Stimulated activated naive B cell treated with anti-CD40 and anti-IgM and Interleukin-4, amounts not matched to agents 10 μg/mL and 1 μg/mL and 100 μg/mL, for 72 hours (primary cell): ENCODE measurements at regions not wholly inside any gene's neighbourhood (a gene's known extent, or its start where the extent isn't known, plus 50 kb on each side); places are given as distances from the start of the nearest gene placed in this dataset.
A peak's percentile ranks its signal among the peaks of the same experiment; 100 is the strongest.

Source experiments
- ATAC-seq, 2 donors: fragments of 150-1000 bp; cut with Tn5 transposase; replicated peaks; 2 replicates each; pipeline ENCODE4 v1.10.0; 2021; ENCODE audit warnings: moderate library complexity in 1 of 2
- DNase-seq: peaks from one replicate; pipeline ENCODE4 v3.0.0; 2021
- H3K27ac Mint-ChIP-seq: one replicate; pipeline ENCODE4 v1.8.0; 2022; ENCODE audit warnings: mild to moderate bottlenecking, mixed read lengths
- H3K27me3 Mint-ChIP-seq, 2 donors: one replicate each; pipeline ENCODE4 v1.8.0; 2022; ENCODE audit warnings: mixed read lengths in 2 of 2
- H3K36me3 Mint-ChIP-seq, 2 donors: one replicate each; pipeline ENCODE4 v1.8.0; 2022; ENCODE audit warnings: mixed read lengths in 2 of 2, mild to moderate bottlenecking in 1 of 2
- H3K4me1 Mint-ChIP-seq, 2 donors: one replicate each; pipeline ENCODE4 v1.8.0; 2022; ENCODE audit warnings: mixed read lengths in 2 of 2, mild to moderate bottlenecking in 1 of 2
- H3K4me3 Mint-ChIP-seq, 2 donors: one replicate each; pipeline ENCODE4 v1.8.0; 2022; ENCODE audit warnings: mild to moderate bottlenecking in 2 of 2, mixed read lengths in 2 of 2, moderate library complexity in 1 of 2
- H3K9me3 Mint-ChIP-seq, 2 donors: one replicate each; pipeline ENCODE4 v1.8.0; 2022; ENCODE audit warnings: mixed read lengths in 2 of 2, mild to moderate bottlenecking in 1 of 2

GRCh38 chr10:33573606-33574005 is 239.1 kb upstream of the NRP1 start:
- ATAC-seq: no peak
- DNase-seq: no peak
- Mint-ChIP-seq H3K36me3 (no peaks in the 10 kb centered on the region), H3K9me3 (peaks cover 0 to 4% of the 10 kb centered on the region in 2 donors), H3K4me1 (no peaks in the 10 kb centered on the region), H3K27ac (no peak overlapping the region), H3K27me3 (no peaks in the 10 kb centered on the region), H3K4me3 (no peak overlapping the region)

GRCh38 chr10:33571616-33572015 is 237.1 kb upstream of the NRP1 start:
- Mint-ChIP-seq H3K27me3 (no peaks in the 10 kb centered on the region), H3K4me3 (no peak overlapping the region), H3K36me3 (no peaks in the 10 kb centered on the region), H3K4me1 (no peaks in the 10 kb centered on the region), H3K9me3 (peaks cover 0 to 2% of the 10 kb centered on the region in 2 donors), H3K27ac (no peak overlapping the region)
- ATAC-seq (no peak), DNase-seq (no peak)

- Mint-ChIP-seq H3K4me1 (no peaks in the 10 kb centered on the region), H3K27ac (no peak overlapping the region), H3K27me3 (no peaks in the 10 kb centered on the region), H3K9me3 (no peaks in the 10 kb centered on the region), H3K4me3 (no peak overlapping the region), H3K36me3 (no peaks in the 10 kb centered on the region)
- ATAC-seq (no peak), DNase-seq (no peak)
Measured at GRCh38 chr10:33570495-33570894, 236.0 kb upstream of the NRP1 start.

- Mint-ChIP-seq H3K4me3 (no peak overlapping the region), H3K9me3 (no peaks in the 10 kb centered on the region), H3K36me3 (no peaks in the 10 kb centered on the region), H3K27me3 (no peaks in the 10 kb centered on the region), H3K27ac (no peak overlapping the region), H3K4me1 (no peaks in the 10 kb centered on the region)
- DNase-seq (no peak), ATAC-seq (no peak)
Measured at GRCh38 chr10:33569702-33570101, 235.2 kb upstream of the NRP1 start.

GRCh38 chr10:33566426-33566825 is 232.0 kb upstream of the NRP1 start:
- no peaks in the 10 kb centered on the region for H3K36me3 Mint-ChIP-seq
- no peaks in the 10 kb centered on the region for H3K4me1 Mint-ChIP-seq
- no peak for ATAC-seq
- peaks cover 1 to 2% of the 10 kb centered on the region in 2 donors for H3K9me3 Mint-ChIP-seq
- no peak overlapping the region for H3K4me3 Mint-ChIP-seq
- no peak overlapping the region for H3K27ac Mint-ChIP-seq
- no peak for DNase-seq
- peaks cover 0 to 2% of the 10 kb centered on the region in 2 donors for H3K27me3 Mint-ChIP-seq

GRCh38 chr10:33566001-33566400 is 231.5 kb upstream of the NRP1 start:
- Mint-ChIP-seq H3K27me3 (peaks cover 0 to 5% of the 10 kb centered on the region in 2 donors), H3K4me1 (no peaks in the 10 kb centered on the region), H3K4me3 (no peak overlapping the region), H3K9me3 (peaks cover 3 to 4% of the 10 kb centered on the region in 2 donors), H3K36me3 (no peaks in the 10 kb centered on the region), H3K27ac (no peak overlapping the region)
- DNase-seq (no peak), ATAC-seq (no peak)

GRCh38 chr10:33565231-33565630 is 230.8 kb upstream of the NRP1 start:
- DNase-seq: no peak
- Mint-ChIP-seq H3K27me3 (peaks cover 0 to 5% of the 10 kb centered on the region in 2 donors), H3K36me3 (no peaks in the 10 kb centered on the region), H3K4me3 (no peak overlapping the region), H3K9me3 (peaks cover 4 to 5% of the 10 kb centered on the region in 2 donors), H3K27ac (no peak overlapping the region), H3K4me1 (no peaks in the 10 kb centered on the region)
- ATAC-seq: no peak

- Mint-ChIP-seq H3K27me3 (peaks cover 0 to 5% of the 10 kb centered on the region in 2 donors), H3K9me3 (peaks cover 4 to 11% of the 10 kb centered on the region in 2 donors), H3K4me3 (no peak overlapping the region), H3K36me3 (no peaks in the 10 kb centered on the region), H3K4me1 (no peaks in the 10 kb centered on the region), H3K27ac (no peak overlapping the region)
- DNase-seq (no peak), ATAC-seq (no peak)
Measured at GRCh38 chr10:33559105-33559504, 224.6 kb upstream of the NRP1 start.

GRCh38 chr10:33557313-33557712 is 222.8 kb upstream of the NRP1 start:
- Mint-ChIP-seq H3K4me3 (no peak overlapping the region), H3K9me3 (peaks cover 4 to 12% of the 10 kb centered on the region in 2 donors), H3K27me3 (peaks cover 0 to 5% of the 10 kb centered on the region in 2 donors), H3K27ac (no peak overlapping the region), H3K4me1 (no peaks in the 10 kb centered on the region), H3K36me3 (no peaks in the 10 kb centered on the region)
- ATAC-seq (peak in 1 of 2 donors; percentile 50), DNase-seq (no peak)

GRCh38 chr10:33556620-33557019 is 222.2 kb upstream of the NRP1 start:
- Mint-ChIP-seq H3K9me3 (peaks cover 4 to 12% of the 10 kb centered on the region in 2 donors), H3K36me3 (no peaks in the 10 kb centered on the region), H3K27ac (no peak overlapping the region), H3K4me3 (no peak overlapping the region), H3K4me1 (no peaks in the 10 kb centered on the region), H3K27me3 (peaks cover 0 to 5% of the 10 kb centered on the region in 2 donors)
- ATAC-seq (no peak), DNase-seq (no peak)

- Mint-ChIP-seq H3K36me3 (no peaks in the 10 kb centered on the region), H3K4me3 (no peak overlapping the region), H3K27me3 (peaks cover 0 to under 1% of the 10 kb centered on the region in 2 donors), H3K27ac (no peak overlapping the region), H3K4me1 (no peaks in the 10 kb centered on the region), H3K9me3 (peaks cover 0 to 9% of the 10 kb centered on the region in 2 donors)
- DNase-seq (no peak), ATAC-seq (no peak)
Measured at GRCh38 chr10:33556103-33556502, 221.6 kb upstream of the NRP1 start.

GRCh38 chr10:33553748-33554571 is 219.5 kb upstream of the NRP1 start:
- peaks cover 0 to 5% of the 10 kb centered on the region in 2 donors for H3K9me3 Mint-ChIP-seq
- no peak overlapping the region for H3K4me3 Mint-ChIP-seq
- DNase-seq: no peak
- no peaks in the 10 kb centered on the region for H3K4me1 Mint-ChIP-seq
- peaks cover 0 to 4% of the 10 kb centered on the region in 2 donors for H3K27me3 Mint-ChIP-seq
- no peak for ATAC-seq
- H3K27ac Mint-ChIP-seq: no peak overlapping the region
- no peaks in the 10 kb centered on the region for H3K36me3 Mint-ChIP-seq

GRCh38 chr10:33552290-33552689 is 217.8 kb upstream of the NRP1 start:
- Mint-ChIP-seq H3K4me1 (no peaks in the 10 kb centered on the region), H3K9me3 (peaks cover 0 to 3% of the 10 kb centered on the region in 2 donors), H3K36me3 (no peaks in the 10 kb centered on the region), H3K4me3 (no peak overlapping the region), H3K27ac (no peak overlapping the region), H3K27me3 (peaks cover 0 to 4% of the 10 kb centered on the region in 2 donors)
- no peak for ATAC-seq
- no peak for DNase-seq

- Mint-ChIP-seq H3K27ac (no peak overlapping the region), H3K27me3 (peaks cover 0 to 4% of the 10 kb centered on the region in 2 donors), H3K4me1 (no peaks in the 10 kb centered on the region), H3K9me3 (peaks cover 0 to 3% of the 10 kb centered on the region in 2 donors), H3K4me3 (no peak overlapping the region), H3K36me3 (no peaks in the 10 kb centered on the region)
- ATAC-seq (no peak), DNase-seq (no peak)
Measured at GRCh38 chr10:33550811-33551210, 216.3 kb upstream of the NRP1 start.

GRCh38 chr10:33547976-33548375 is 213.5 kb upstream of the NRP1 start:
- no peak for ATAC-seq
- no peaks in the 10 kb centered on the region for H3K36me3 Mint-ChIP-seq
- peaks cover 8% of the 10 kb centered on the region in 2 donors for H3K9me3 Mint-ChIP-seq
- no peak overlapping the region for H3K4me3 Mint-ChIP-seq
- H3K27me3 Mint-ChIP-seq: peaks cover 0 to 4% of the 10 kb centered on the region in 2 donors
- H3K27ac Mint-ChIP-seq: no peak overlapping the region
- DNase-seq: no peak
- H3K4me1 Mint-ChIP-seq: no peaks in the 10 kb centered on the region
